ENCODE measurements at regions not wholly inside any gene's neighbourhood (a gene's known extent, or its start where the extent isn't known, plus 50 kb on each side); places are given as distances from the start of the nearest gene placed in this dataset.

DNA sequence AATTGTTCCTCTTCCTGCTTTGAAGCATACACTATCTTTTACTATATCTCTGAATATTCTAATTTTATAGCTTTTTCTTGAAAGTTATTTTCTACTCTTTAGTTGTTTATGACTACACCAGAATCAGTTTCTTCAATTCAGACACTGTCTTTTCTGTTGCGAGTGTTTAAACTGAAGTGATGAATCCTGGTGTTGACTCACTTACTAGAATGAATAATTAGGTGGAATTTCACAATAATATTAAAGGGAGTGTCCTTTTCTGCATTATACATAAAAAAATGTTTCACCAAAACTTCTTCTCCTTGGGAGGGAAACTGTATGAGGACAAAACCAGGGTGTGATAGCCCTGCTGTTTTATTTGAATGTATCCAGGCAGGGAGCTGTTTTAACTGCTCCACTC, 1383.1 kb downstream of the C4orf33 start:
- DNase-seq (ENCODE audit: low read depth in 2 of 2) = no peak

DNA sequence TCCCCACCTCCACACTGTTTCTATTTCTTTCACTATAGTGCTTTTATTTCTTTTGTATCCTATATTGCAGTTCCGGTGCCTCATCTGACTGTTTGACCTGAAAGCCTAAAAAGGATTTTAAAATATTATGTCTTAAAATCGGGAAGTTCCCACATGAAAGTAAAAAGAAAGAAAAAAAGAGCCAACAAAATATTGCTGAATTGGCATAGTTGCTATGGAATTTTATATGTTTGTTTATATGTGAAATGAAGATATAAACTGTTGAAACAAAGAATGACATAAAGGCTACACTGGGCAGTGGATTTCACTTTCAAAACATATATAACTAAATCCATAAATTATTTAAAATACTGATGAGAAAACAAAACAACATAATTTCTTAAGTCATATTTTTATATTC, 1383.7 kb downstream of the C4orf33 start:
- no peak for DNase-seq (ENCODE audit: low read depth in 2 of 2)

DNA sequence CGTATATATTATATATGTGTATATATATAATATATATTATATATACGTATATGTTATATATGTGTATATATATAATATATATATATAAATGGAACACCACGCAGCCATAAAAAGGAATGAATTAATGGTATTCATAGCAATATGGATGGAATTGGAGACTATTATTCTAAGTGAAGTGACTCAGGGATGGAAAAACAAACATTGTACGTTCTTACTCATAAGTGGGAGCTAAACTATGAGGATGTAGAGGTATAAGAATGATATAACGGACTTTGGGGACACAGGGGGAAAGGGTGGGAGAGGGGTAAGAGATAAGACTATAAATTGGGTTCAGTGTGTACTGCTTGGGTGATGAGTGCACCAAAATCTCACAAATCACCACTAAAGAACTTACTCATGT, 1388.9 kb downstream of the C4orf33 start:
- no peak for DNase-seq (ENCODE audit: low read depth in 2 of 2)

DNA sequence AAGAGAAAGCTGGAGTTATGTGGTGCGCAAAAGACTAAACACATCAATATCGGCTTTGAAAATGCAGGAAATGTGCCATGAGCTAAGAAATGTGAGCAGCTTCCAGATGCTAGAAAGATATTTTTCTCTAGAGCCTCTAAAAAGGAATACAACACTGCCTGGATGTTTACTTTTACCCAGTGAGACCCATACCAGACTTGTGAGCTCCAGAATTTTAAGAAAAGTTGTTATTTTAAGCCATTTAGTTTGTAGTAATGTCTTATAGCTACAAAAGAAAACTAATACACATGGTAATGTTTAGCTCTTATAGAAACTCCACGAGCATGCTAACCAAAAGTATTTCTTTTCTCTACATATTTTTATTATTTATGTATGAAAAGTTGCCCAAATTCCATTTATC, 1389.4 kb downstream of the C4orf33 start:
- DNase-seq (ENCODE audit: low read depth in 2 of 2) = no peak

DNA sequence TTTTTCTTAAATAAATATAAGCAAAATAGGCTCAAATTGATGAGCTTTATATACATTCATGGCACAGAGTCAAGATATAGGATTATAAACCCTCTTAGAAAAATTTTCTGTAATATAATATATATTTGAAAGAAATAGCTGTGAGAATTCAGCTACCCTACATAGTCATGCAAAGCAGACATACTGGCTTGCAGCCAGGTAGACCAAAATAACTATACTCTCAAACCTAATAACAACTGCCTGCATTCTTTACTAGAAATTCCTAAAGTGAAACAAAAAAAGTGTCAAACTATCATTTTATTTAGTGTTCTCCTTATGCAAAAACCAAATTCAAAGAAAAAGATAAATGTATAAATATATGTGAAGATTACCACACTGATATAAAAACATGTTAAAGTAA, 1390.2 kb downstream of the C4orf33 start:
- no peak for DNase-seq (ENCODE audit: low read depth in 2 of 2)

DNA sequence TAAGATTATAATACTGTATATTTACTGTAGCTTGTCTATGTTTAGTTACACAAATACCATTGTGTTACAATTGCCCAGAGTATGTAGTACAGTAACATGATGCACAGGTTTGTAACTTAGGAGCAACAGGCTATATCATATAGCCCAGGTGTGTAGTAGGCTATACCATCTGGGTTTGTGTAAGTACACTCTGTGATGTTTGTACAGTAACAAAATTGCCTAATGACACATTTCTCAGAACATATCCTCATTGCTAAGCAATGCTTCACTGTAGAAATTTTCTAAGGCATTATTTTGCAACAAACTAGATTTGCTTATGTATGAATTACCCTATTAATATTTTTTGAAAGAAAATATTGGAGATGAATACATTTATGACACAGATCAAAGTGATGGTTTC, 1390.9 kb downstream of the C4orf33 start:
- DNase-seq (ENCODE audit: low read depth in 2 of 2) = no peak

DNA sequence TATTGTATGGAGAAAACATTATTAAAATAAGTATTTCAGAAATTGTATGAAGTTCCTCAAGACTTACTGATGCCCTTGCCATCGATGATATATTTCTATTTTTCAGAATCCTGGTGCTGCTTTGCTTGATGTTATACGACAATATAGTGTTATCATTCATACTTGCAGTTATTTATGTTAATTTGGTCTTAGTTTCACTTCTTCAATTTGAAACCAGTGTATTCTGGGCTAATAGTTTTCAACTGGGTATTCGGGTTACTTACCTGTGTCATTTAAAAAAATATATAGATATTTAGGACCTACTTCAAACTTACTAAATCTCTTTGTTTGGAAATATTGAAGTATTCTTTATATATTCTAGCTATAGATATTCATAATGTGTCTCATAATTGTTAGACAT, 1414.7 kb downstream of the C4orf33 start:
- no peak for DNase-seq (ENCODE audit: low read depth in 2 of 2)

DNA sequence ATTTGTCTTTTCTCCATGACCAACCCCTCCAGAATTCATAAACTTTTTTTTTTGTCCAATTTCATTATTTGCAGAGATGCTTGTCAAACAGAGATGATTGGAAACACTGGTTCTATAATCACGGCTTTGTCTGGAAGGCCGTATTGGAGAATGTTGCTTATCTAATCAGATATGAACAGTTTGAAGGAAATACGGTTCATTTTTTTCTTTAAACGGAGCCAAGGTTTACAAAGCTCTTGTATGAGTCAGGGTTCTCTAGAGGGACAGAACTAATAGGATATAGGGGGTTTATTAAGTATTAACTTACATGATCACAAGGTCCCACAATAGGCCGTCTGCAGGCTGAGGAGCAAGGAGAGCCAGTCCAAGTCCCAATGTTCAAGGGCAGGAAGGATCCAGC, 1415.8 kb downstream of the C4orf33 start:
- DNase-seq (ENCODE audit: low read depth in 2 of 2) = no peak

DNA sequence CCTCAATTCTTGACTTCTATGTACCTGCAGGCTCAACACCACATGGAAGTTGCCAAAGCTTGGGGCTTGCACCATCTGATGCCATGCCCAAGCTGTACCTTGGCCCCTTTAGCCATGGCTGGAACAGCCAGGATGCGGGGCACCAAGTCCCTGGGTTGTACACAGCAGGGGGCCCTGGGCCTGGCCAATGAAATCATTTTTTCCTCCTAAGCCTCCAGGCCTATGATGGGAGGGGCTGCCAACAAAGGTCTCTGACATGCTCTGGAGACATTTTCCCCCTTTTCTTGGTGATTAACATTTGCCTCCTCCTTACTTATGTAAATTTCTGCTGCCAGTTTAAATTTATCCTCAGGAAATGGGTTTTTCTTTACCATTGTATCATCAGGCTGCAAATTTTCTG, 1428.1 kb downstream of the C4orf33 start:
- DNase-seq (ENCODE audit: low read depth in 2 of 2) = no peak

DNA sequence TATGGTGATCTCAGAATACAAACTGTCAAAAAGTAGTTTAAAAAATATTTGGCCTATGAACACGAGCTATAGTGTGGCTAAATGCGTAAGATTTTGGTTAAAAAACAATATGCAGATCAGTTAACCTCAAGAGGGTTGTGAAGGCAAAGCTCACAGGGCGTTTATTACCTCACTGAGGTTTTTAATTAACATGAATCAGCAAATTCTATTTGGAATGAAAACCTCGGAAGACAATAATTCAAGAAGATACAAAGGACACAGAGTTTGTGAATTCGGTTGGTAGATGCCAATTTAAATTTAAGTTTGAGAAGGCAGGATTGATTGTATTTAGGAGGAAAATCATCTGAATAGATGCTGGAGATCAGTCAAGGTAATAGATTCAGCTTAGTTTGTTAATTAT, 1434.6 kb downstream of the C4orf33 start:
- DNase-seq (ENCODE audit: low read depth in 2 of 2) = no peak

DNA sequence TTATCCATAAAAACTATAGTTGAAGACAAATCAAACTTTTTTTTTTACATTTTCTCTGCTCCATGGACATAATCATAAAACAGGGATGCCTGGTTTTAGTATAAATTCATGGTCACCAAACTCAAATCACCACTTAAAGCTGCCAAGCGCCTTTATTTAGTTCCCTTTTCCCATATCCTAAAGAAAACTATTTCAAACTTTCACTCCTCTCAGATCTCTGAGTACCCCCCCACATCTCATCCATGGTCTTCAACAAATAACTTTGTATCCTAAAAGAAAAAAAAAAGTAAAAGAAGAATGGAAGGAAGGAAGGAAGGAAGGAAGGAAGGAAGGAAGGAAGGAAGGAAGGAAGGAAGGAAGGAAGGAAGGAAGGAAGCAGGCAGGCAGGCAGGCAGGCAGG, 1438.7 kb downstream of the C4orf33 start:
- DNase-seq (ENCODE audit: low read depth in 2 of 2) = no peak

DNA sequence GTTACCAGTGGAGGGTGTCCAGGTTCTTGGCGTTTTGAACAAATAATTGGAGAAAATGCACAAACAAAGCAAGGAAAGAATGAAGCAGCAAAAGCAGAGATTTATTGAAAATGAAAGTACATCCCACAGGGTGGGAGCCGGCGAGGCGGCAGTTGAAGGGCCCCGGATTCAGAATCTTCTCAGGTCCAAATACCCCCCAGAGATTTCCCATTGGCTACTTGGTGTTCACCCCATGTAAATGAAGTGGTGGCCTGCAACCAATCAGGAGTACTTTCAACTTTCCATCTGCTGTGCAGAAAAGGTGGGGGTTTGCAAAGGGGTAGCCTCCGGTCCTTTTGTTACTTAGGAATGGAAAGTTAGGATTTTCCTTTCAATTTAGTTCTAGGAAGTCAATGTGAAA, 1447.0 kb downstream of the C4orf33 start:
- DNase-seq (ENCODE audit: low read depth in 2 of 2) = no peak

DNA sequence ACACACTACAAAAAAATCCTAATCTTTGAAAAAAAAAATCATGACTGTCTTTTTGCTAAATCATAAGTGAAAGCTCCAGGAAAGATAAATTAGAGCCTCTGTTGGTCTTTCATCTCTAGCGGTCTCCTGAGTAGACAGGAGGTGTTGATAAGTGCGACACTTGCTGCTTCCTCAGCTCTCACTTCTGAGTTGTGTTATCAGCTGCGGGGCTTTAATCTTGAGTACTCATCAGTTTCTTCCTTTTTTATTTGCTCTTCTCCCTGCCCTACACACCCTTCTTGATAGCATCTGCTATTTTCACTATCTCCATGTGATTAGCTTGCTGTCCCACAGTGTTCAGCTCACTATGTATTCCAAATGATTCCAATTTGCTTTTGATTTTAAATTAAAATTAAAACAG, 1449.2 kb downstream of the C4orf33 start:
- DNase-seq (ENCODE audit: low read depth in 2 of 2) = no peak

DNA sequence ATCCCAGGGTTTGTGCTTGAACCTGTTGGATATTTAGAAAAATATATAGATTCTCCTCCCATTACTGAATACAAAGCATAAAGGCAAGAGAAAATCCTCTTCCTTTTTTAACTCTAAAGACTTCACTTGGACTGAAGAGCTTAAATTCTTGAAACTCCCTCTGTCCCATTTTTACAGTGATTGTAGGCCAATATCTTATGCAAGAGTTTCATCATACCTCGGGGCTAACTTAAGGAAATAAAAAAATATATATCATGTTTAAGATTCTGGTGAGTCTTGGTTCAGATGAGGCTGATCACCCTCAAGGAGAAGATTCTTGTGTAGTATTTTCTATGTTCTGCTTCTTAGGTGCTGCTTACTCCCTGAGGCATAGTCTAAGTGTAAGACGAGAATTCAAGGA, 1449.6 kb downstream of the C4orf33 start:
- no peak for DNase-seq (ENCODE audit: low read depth in 2 of 2)

DNA sequence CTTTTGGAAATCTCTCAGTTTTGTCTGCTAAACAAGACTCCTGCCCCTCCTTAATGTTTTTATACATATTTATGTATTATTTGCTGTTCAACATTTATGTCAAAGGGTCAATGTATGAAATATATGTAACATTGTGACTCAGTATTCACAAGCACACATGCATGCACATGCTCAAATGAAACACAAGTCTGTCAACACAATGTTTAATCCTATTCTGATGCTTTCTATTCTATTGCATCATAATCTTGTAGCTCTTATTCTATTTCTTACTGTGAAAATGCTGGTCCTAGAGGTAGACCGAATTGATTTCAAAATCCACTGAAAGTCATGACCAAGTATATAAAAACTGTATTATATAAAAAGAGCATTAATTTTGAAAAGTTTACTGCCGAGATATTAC, 1463.3 kb downstream of the C4orf33 start:
- DNase-seq (ENCODE audit: low read depth in 2 of 2) = no peak

DNA sequence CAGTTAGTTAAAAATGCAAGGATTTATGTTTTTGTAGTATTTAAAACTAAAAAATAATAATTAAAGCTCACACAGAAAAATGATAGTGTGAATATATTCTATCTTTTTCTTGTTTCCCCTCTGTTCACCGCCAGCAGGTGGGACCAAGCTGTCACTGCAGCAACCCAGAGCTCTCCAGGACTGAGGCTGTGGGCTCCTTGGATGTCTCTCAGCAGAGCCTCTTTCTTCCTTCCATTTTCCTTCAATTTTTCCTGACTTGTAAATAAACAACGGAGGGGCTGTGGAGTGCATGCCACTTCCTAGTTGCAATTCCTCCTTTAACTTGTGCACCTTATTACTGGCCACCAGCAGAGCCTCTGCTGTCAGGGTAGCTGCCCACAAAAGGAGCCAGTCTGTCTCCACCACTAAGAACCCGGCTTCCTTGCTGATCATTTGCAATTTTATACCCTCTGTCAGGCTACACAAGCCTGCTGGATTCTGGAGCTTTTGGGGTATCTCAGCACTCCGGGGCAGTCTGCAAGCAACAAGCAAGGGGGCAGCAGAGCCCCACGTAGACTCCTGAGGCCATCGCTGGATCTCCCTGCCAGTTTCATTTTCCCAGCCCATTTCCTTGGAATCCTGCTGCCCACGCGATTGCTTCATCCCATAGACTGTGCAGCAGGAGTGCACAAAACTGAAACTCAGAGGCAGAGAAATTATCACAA, 1467.4 kb downstream of the C4orf33 start:
- DNase-seq (ENCODE audit: low read depth in 2 of 2) = no peak

DNA sequence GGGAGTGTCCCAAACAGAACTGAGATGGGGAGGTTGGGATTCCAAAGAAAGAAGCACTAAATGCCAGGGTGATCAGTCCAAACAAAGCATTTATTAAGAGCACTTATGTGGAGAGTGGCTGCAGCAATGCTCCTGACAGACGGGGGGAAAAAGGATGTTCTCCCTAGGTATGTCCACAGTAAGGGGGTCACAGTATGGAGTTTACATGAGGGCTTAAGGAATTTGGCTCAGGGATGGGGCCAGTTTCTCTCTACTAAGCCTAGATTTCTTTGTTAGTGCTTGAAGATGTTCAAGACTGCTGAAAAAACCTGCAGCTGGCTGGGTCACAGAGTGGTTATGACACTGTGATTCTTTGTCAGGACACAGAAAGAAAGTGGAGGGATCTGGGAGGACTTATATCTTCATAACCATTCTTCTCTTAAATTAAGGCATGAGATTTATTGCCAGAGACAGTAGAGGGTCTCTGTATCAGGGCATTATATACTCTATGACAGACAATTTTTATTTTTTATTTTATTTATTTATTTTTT, 1468.0 kb downstream of the C4orf33 start:
- DNase-seq (ENCODE audit: low read depth in 2 of 2) = no peak

DNA sequence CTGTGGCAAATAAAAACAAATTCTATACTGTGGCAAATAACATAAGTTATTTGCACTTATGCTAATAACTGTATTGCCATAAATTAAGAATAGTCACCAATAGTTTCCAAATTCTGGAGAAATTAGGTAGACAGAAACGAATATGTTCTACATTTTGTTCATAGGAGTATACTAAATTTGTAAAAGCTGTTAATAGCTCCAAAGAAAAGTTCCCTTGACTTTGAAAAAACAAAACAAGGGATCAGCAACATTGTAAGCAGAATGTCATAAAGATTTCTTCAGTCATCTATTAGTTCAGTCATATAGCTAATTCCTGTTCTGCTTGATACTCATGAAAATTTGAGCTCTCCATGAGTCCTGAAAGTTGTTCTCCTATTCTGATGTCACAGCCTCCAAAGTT, 1472.8 kb downstream of the C4orf33 start:
- DNase-seq (ENCODE audit: low read depth in 2 of 2) = no peak

DNA sequence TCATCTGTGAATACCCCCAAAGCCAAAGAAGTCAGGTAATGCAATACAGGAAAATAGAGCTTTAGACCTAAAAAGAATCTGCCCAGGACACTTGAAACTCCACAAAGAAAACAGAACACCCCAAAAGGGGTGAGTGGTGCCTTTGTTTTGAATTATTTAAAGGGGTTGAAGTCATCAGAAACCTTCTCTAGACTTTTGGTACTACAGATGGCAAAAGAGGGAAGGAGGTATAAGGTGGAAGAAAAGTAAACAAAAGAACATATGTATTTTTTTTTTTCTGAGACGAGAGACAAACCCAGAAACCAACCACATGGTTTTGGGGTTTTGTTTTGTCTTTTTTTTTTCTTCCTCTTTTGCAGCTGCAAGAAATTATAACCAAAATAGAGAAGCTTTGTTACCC, 1477.8 kb downstream of the C4orf33 start:
- no peak for DNase-seq (ENCODE audit: low read depth in 2 of 2)

DNA sequence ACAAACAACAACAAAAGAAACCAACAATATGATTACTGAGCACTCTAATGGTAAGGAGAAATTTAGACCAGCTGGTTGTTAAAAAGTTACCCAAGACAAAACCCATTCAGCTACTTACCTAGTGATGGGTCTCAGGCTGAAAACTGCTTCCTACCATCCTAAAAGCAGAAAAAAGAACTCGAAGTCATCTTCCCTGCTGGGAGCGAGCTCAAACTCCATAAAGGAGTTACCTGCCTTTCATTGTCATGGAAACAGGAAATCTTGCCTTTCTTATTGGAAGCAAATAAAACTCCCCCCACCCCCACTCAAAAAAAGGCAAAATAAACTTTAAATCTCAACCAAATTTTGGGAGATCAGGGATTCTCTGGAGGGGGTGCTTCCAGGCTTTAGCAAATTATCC, 1478.3 kb downstream of the C4orf33 start:
- no peak for DNase-seq (ENCODE audit: low read depth in 2 of 2)

DNA sequence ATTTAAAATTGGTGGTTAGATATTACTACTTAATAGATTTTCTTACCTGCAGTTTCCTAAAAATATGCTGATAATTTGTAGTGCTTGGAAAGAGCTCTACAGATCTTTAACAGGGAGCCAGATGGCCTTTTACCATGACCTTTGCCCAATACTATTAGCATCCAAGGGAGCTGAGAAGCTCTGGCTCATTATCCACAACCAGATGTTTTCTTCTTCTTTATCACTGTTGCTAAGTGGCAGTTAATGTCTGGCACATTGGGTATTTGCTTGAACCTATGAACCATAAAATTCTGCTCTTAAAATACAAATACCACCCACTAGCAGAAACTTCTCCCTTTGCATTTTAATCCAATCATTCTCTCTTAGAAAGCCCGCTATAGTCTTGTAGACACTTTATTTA, 1480.3 kb downstream of the C4orf33 start:
- DNase-seq (ENCODE audit: low read depth in 2 of 2) = no peak

DNA sequence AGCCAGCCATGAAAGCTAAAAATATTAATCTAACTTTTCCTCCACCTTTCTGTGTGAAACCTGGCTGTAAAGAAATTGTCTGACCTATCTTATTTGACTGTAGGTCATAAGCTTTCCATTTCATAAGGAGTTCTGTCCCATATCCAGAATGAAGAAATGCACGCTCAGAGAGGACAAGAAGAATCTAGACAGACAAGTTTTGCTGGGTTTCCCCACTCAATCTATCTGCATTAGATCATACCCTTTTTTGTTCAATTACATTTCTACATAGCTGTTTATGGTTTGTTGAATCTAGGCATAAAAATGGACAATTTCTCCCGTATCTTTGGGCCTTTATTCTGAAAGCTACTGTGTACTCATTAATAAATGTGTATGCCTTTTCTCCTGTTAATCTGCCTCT, 1495.1 kb downstream of the C4orf33 start:
- no peak for DNase-seq (ENCODE audit: low read depth in 2 of 2)

DNA sequence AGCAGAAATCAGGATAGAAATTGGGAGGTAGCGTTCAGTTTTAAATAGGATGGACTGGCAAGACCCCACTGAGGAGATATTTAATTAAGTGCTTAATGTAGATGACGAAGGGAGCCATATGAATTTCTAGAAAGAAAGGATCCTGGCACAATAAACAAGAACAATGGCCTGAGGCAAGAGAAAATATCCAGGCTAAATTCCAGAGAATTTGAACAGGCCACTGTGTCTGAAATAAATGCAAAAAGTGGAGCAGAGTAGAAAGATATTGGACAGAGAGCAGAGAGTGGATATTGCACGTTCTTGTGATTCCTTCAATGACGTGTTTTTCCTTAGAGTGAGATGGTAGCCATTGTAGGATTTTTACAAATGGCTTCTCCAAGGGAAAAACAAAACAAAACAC, 1504.8 kb downstream of the C4orf33 start:
- DNase-seq (ENCODE audit: low read depth in 2 of 2) = no peak

DNA sequence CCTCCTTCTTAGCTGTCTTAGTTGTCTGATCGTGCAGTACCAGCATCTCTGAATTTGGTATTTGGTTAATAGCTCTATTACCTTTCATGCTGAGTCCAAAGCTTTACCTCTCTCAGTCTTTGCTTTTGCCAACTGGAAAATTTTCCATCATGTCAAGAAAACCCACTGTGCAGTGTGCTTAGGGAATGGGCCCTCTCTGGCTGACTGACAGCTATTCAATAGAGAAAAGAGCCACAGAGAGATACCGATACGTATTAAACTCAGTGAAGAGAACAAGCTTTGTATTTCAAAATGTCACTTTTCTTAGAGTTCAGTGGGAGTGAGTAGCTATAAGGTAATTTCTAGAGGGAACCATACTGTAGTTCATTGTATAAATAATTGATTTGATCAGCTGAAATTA, 1507.1 kb downstream of the C4orf33 start:
- no peak for DNase-seq (ENCODE audit: low read depth in 2 of 2)

Measured in stimulated activated CD8-positive, alpha-beta memory T cell treated with anti-CD3 and anti-CD28 coated beads, Interleukin-2, amount 100 ng/mL, for 1 hour (primary cell).